GM19397 (cell line): ENCODE measurements at regions not wholly inside any gene's neighbourhood (a gene's known extent, or its start where the extent isn't known, plus 50 kb on each side); places are given as distances from the start of the nearest gene placed in this dataset.

Source experiments
- ATAC-seq: cut with Tn5 transposase; IDR thresholded peaks from one replicate; pipeline ENCODE4 v1.9.1; 2021; ENCODE audit warnings: mild to moderate bottlenecking, moderate library complexity; ENCODE audit not compliant: unreplicated experiment

DNA sequence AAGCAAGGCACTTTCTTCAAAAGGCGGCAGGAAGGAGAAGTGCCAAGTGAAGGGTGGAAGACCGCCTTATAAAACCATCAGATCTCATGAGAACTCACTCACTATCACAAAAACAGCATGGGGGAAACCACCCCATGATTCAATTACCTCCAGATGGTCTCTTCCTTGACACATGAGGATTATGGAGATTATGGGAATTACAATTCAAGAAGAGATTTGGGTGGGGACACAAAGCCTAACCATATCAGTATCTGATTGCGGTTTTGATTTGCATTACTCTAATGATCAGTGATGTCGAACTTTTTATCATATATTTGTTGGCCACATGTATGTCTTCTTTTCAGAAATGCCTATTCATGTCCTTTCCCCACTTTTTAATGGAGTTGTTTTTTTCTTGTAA is 549.3 kb upstream of the IL12A start:
- no peak for ATAC-seq

DNA sequence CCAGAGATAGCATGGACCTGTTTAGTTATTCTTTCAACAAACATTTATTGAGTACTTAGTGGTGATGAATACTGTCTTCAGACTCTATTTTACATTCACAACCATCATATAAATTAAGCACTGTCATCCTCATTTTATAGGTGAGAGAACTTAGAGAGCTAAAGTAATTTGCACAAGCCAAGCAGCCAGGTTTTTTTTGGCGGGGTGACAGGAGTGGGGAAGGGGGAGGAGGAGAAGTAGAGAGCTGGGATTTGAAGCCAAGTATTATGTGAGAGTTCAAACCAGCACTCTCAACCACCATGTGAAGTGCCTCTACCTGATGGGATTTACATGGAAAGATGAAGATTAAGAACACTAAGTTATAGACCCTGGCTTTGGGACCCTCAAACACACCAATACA is 547.4 kb upstream of the IL12A start:
- ATAC-seq: no peak

DNA sequence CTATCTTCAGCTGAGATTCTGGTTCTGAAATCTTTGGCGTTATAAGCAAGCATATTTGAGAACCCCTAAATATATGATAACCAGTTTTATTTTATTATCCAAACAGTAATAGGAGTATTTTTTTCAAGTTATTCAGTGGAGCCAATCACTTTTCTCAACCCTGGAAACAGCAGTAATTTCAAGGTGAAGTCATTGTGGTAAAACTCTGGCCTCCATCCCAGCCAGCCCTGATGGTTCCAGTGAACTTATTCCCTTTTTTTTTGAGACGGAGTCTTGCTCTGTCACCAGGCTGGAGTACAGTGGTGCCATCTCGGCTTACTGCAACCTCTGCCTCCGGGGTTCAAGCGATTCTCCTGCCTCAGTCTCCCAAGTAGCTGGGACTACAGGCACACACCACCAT is 545.4 kb upstream of the IL12A start:
- no peak for ATAC-seq

DNA sequence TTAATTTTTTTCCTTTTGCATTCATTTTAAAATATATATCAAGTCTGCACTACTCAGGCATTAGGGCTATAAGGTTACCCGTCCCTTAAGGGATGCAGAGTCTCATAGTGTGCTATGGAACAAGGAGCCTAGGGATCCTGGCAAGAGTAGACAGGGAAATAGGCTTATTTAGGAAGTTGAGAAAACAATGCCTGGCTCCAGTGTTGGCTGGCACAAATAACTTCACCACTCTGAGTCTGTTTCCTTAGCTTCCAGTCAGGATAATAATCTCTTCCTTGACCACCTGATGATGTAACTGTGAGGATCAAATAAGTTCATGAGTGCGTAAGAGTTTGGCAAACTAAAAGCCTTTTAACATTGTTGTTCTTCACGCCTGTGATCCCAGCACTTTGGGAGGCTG is 540.8 kb upstream of the IL12A start:
- no peak for ATAC-seq

DNA sequence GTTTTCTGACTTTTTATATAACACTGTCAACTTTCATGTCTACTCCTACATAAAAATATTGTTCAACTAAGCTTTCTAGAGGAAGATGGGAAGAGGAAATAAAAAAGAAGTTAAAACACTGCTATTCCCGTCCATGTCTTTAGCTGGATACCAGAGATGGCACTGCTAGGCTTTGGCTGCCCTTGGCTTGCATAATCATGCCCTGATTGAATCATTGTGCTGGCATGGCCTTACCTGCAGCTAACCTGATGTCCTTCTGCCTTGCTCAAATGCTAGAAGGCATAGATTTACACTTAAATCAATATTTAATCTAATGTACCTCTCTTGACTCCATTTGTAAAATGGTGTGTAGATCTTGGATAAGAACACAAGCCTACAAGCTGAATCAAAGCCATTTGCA is 539.7 kb upstream of the IL12A start:
- ATAC-seq: no peak

DNA sequence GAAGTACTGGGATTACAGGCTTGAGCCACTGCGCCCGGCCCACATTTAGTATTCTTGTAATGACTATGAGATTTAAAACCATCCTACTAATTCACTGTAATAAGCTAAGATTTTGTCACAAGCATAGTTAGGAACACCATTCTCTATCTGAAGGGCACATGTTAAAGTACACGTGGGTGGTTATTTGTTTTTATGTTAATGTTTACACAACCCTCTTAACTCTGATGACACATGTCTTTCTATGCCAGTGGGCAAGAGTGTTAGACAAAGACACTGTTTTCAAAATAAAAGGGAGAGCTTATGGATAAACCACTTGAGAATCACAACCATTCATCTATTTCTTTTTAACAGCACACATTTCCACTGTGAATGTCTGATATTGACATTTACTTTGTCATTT is 537.6 kb upstream of the IL12A start:
- ATAC-seq: no peak

DNA sequence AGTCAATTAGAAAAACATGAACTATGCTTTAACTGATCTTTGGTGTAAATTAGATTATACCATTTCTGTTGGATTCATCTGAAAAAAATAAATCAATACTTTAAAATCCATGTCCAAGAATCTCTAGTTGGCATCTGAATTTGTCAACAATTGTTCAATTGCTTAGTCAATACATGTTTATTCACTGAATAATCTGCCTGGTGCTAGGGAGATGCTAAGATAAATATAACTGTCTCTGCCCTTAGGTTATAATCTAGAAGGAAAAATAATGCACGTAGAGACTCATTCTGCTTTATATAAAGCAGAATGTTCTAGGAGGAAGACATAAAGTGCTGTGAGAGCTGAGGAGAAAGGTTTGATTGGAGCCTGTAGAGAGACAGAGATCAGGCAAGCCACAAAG is 537.2 kb upstream of the IL12A start:
- no peak for ATAC-seq

DNA sequence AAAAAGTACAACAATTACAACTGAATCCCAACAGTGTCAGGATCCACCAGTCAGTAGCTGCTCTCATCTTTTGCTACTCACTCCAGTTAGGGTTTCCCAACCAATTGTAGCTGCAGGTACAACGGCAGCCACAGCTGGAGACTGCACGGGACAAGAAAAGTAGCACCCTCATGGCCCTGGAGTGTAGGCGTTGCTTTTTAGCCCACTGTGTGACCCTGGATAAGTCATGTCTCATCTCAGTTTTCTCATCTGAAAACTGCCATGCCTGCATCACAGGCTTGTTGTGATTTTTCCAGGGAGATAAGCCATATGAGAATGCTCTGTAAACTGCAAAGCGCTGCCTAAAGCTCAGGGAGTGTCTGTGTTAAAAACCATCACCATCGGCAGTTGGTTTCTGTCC is 535.6 kb upstream of the IL12A start:
- ATAC-seq: no peak

DNA sequence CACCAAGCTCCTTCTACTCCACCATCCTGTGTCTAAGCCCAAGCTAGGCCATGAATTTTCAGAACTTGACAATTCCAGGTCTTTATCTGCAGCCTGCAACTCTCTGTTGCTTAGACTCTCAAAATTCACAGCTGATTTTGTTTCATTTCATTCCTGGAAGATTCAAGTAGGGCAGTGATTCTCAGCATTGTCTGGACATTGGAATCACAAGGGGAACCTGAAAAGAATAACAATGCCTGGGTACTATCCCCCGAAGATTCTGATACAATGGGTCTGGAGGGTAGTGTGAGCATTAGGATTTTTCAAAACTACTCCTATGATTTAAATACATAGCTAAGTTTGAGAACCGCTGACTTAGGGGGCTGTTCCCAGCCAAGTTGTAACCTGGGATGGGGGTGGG is 534.7 kb upstream of the IL12A start:
- ATAC-seq: no peak

DNA sequence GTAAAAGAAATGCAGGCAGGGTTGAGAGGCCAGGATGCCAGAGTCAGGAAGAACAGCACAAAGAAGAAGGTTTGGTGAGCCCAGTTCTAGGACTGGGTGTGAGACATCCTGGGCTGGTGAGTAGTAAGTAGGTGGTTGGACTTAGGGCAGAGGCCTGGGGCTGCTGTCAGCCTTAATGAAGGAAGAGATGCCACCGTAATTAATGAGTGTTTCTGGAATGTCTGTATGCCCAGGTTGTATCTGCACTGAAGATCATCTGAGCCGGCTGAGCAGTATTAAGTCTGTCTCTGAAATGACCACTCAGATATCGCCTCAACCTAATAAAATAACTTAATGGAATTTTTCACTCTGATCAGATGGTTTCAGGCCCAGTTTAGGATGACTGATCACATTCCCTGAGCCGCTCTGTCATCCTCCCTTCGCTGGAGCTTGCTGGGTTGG is 532.9 kb upstream of the IL12A start:
- ATAC-seq: no peak

DNA sequence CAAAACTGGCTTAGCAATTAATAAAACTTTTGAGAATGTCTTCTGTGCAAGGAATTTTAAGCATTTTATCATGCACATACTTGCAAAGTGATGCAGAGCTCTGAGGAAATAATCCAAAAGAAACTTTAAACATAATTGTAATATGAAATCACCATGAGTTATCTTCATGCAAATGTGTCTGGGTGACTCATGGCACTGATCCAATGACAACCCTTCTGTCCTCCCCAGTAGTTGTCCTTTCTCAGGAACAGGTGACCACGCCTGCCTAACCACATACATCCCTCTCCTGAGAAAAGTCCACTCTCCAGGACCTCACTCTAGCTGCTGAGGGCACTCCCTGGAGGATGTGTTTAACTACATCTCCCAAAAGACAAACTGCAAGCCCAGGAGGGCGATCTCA is 530.6 kb upstream of the IL12A start:
- no peak for ATAC-seq

DNA sequence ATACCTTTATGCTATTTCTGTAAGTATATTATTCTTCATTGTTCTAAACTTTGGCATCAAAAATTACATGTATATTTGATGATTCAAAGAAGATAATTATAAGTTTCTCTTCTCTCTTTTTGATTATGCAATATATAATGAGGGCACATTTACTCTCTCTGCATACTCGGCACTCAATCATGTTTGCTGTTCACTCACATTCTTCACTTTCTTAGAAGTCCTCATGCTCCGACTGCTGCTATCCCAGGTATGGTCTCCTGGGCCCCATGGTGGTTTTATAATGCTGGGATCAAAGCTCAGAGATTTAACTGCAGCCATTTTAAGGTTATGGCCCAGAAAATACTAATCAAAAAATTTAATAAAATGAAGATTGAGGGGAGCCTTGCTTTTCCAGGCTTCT is 529.7 kb upstream of the IL12A start:
- ATAC-seq: no peak

DNA sequence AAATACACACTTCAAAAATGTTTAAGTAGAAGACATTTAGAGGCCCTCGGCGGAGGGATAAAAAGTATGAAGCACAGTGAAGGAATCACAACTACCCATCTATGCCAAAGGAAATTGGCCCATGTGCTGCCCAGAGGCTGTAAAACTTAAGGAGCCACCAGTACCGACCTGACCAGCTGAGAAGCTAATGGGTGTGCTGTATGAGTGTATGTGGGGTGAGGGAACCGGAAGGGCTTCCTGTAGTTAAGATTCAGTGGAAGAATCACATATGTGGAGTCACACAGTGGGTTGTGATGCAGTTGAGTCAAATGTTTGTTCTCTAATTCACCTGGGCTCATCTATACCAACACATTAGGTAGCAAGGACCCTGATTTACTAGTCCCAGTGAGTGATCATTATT is 516.0 kb upstream of the IL12A start:
- ATAC-seq: no peak

DNA sequence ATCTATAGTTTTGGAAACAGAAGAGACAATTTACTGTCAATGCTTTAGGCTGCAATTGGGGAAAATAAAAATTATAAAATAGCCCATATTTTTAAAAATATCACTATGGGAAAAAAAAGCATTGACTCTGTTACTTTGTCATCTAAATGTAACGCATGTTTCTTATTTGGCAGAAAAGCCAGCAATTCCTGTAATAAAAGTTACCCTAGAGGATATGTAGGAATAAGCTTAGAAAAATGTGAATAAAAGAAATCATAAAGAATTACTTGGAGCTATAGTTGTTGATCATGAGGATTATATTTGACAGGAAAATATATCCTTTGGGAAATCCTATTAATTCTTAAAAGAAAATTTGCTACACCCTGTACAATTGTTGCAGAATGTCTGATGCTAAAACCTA is 515.4 kb upstream of the IL12A start:
- ATAC-seq: no peak

DNA sequence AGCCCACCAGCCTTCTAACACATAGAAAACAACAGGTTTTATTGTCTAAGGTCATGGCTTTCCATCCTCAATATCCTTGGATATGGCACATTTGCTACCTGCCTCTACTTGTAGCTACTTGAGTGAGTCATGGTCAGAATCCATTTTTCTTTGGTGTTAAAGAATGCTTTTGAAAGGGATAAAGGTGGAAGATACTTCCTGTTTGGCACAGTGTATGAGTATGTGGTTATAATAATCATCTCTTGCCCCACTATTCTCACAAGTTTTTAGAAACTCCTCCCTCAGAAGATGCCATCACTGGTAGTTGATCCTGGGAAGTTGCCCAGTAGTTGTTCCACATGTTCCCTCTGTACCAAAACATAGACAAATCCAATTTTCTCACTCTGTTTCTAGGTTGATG is 508.6 kb upstream of the IL12A start:
- ATAC-seq: no peak

DNA sequence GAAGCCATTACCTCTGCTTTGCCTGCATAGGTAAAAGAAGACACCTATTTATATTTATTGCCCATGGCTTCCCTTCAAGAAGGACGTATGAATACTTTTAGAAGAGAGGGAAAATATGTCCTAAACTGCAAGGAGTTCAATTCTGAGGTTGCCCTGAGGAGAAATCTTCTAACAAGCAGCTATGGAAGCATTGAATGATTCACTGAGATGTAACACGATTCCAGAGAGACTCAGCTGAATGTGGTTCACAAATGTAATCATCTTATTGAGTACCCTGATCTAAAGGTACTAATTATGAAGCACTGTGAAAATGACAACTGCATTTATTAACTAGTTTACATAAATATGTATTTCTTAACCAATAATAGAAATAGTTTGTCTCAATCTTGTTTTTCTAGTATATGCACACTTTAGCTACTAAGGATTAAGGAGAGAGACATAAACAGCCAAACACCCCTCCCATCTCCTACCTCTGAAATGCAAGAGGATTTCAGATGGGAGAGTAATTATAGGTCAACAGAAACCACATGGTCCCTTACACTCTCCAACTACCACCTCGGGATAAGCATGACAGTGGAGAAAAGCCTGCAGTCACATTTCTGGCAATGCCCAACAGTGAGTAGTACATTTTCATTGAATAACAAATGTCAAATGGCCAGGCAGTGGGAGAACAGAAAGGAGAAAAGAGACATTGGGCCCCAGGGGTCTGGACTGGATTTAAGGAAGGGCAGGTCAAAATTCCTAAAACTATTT is 506.2 kb upstream of the IL12A start:
- no peak for ATAC-seq

DNA sequence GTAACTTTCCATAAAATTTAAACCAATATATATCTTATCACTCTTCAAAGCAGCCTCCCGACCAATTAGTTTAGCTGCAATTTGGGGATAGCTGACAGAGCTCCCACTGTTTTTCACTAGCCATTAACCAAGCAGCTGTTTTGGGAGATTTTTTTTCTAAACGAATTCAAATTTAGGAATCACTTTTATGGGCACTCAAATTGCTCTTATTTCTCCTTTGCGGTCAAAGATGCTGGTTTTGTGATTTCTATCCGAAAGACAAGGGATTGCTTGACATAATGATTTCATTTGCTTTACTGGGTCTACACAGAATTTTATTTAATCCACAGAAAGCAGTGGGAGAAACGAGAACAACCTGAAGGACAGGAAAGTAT is 505.7 kb upstream of the IL12A start:
- no peak for ATAC-seq

DNA sequence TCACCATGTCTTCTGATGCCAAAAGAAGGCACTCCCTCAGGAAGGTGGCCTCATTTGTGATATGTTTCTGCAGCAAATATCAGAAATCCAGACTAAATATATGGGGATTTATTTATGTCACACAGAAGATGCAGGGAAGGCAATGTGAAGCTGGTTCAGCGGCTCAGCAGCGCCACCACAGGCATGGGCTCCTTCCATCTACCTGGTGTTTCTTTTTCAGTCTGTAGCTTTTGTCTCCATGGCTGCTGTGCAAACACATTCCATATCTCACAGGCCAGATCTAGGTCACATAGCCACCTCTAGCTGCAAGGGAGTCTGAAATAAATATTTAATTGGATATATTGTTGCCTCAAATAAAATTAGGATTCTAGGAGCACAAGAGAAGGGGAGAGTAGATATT is 502.1 kb upstream of the IL12A start:
- no peak for ATAC-seq

DNA sequence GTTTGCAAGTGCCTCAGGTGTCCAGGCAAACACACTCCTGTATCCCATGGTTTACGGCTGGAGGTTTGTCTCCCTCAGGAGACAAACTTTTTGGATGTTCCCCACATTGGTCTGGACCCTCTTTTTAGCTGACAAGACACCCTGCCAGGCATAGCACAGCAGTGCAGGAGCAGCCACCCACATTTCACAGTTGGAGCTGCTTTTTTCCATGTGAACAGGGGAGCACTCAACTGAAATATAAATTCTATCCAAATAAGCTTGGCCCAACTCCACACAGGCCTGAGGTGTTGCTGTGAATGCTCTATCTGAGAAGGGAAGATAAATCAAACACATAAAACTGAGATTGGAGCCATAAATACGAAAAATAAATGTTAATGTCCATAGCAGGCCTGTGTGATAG is 501.3 kb upstream of the IL12A start:
- no peak for ATAC-seq

DNA sequence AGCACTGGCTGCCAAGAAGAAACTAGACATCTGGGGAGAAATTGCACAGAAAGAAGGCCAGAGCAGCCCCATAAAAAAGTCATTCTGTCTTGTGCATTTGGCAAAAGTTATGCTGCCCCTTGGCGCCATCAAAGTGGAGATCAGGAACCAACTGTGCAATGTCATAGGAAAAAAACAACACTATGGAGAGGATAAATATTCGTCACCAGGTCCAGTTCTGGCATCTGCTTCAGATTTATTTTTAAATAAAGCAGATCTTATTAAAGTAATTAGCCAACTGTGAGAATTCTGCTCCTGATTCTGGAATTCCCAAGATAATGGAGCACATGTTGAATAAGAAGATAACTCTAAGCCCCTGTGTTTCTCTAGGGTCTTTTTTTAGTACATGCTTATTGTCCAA is 500.0 kb upstream of the IL12A start:
- ATAC-seq: no peak

DNA sequence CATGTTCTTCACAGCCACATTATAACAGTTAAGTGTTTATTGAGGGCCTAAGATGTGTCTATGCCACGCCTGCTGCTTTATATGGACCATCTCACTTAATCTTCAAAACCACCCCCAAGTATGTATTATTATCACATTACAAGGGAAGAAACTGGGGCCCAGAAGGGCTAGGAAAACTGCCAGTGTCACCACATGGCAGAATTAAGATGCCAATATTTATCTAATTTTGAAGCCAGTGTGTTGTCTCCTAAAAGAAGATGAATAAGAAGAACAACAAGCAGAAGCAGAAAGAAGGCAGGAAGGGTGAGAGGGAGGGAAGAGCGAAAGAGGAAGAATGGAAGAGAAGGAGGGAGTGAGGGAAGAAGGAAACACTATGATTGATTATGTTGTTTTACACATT is 491.3 kb upstream of the IL12A start:
- no peak for ATAC-seq

DNA sequence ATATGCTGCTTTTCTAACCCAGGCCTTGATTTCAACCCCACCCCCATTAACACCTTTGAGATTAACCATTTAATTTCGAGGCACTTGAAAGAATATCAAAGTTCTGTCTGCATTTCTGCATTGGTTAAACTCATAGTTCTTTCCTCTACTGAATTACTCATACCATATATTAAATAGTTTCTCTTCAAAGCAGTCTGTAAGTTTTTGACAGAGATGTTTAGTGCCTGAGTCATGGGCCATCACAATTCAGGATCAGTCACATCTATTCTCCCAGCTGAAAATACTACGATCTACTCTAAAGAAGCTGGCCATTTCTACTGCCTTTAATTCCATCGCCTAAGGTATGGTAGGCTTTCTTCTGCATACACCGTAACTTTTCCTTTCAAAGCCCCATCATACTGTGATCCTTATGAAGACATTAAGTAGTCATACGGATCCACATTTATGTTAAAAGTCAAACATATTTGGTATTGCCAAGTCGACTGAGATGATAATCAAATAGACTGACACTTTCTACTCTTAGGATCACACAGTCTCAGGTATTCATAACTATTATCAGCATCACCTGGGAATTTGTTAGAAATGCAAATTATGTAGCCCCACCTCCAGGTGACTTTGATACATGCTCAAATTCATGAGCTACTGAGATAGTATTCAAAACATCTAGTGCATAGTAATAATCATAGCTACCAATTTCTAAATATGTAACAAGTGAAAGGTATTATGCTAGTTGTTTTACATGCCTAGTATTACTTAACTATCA is 489.4 kb upstream of the IL12A start:
- ATAC-seq: no peak

DNA sequence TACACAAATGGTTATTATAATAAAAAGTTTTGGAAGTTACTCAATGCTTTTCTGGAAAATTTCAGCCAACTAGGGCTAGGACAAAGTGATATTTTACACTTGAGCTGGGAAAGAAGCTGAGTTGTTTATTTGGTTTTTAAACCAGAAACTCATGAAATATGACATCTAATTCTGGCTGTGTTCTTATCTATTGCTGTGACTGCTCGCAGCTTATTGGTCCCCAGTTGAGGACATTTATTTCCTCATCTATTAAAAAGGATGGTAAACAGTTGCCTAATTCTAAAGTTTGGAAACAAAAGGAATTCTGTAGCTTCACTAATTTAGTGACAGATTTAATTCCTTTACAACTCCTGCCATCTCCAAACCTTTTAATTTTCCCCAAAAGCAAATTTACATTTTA is 487.6 kb upstream of the IL12A start:
- ATAC-seq: no peak
